Bronchial epithelial cell (primary cell): ENCODE measurements at regions not wholly inside any gene's neighbourhood (a gene's known extent, or its start where the extent isn't known, plus 50 kb on each side); places are given as distances from the start of the nearest gene placed in this dataset.

Source experiments
- DNase-seq: peaks from one replicate; pipeline ENCODE4 v3.0.0-alpha.2; 2010; ENCODE audit warnings: low read depth
- FAIRE-seq: peaks from 2 replicates; lab custom pipeline; 2011; peaks lifted over from hg19 to GRCh38; lab: Jason Lieb, UNC
- H3K27me3 ChIP-seq: 2 replicates; pipeline ENCODE4 v1.5.1; 2011; ENCODE audit warnings: low read length; ENCODE audit not compliant: control insufficient read depth, insufficient read depth
- H3K36me3 ChIP-seq: 2 replicates; pipeline ENCODE4 v1.5.1; 2011; ENCODE audit warnings: low read length; ENCODE audit not compliant: control insufficient read depth, insufficient read depth
- H3K4me3 ChIP-seq: 2 replicates; pipeline ENCODE4 v1.5.1; 2011; ENCODE audit warnings: mild to moderate bottlenecking, low read depth, low read length, control low read depth
- TF ChIP-seq, protein P1 (sequence below): IDR thresholded peaks from 2 replicates; pipeline ENCODE4 v1.5.1; 2011; ENCODE audit warnings: mild to moderate bottlenecking, moderate library complexity, low read length, control low read depth, inconsistent platforms; ENCODE audit not compliant: insufficient read depth, severe bottlenecking

DNA sequence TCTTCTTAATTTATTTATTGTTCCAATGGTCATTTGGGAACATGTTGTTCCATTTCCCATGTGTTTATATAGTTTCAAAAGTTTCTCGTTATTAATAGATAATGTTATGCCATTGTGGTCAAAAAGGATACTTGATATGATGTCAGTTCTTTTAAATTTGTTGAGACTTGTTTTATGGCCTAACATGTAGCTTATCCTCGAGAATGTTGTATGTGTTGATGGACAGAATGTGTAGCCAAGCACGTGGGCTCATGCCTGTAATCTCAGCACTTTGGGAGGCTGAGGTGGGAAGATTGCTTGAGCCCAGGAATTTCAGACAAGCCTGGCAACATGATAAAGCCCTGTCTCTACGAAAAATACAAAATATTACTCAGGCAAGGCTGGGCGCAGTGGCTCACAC lies 168.5 kb upstream of the USP38 start:
- Histone ChIP-seq H3K36me3 (no peaks in the 10 kb centered on the region), H3K27me3 (no peaks in the 10 kb centered on the region), H3K4me3 (no peak overlapping the region)
- FAIRE-seq (no peak), DNase-seq (peak; percentile 83)
- TF ChIP-seq, protein P1, sequence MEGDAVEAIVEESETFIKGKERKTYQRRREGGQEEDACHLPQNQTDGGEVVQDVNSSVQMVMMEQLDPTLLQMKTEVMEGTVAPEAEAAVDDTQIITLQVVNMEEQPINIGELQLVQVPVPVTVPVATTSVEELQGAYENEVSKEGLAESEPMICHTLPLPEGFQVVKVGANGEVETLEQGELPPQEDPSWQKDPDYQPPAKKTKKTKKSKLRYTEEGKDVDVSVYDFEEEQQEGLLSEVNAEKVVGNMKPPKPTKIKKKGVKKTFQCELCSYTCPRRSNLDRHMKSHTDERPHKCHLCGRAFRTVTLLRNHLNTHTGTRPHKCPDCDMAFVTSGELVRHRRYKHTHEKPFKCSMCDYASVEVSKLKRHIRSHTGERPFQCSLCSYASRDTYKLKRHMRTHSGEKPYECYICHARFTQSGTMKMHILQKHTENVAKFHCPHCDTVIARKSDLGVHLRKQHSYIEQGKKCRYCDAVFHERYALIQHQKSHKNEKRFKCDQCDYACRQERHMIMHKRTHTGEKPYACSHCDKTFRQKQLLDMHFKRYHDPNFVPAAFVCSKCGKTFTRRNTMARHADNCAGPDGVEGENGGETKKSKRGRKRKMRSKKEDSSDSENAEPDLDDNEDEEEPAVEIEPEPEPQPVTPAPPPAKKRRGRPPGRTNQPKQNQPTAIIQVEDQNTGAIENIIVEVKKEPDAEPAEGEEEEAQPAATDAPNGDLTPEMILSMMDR, result no peak

DNA sequence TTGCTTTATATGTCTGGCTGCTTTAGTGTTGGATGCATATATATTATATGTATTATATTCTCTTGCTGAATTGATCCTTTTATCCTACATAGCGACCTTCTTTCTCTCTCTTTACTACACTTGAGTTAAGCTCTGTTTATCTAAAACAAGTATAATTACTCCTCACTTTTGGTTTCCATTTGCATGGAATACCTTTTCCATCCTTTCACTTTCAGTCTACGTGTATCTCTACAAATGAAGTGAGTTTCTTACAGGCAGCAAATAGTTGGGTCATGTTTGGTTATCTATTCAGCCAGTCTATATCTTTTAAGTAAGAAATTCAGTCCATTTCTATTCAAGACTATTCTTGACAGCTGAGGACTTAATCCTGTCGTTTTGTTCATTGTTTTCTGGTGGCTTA lies 167.5 kb upstream of the USP38 start:
- FAIRE-seq, result no peak
- H3K36me3 ChIP-seq, result no peaks in the 10 kb centered on the region
- DNase-seq, result no peak
- no peak overlapping the region for H3K4me3 ChIP-seq
- no peaks in the 10 kb centered on the region for H3K27me3 ChIP-seq
- TF ChIP-seq, protein P1, result no peak

DNA sequence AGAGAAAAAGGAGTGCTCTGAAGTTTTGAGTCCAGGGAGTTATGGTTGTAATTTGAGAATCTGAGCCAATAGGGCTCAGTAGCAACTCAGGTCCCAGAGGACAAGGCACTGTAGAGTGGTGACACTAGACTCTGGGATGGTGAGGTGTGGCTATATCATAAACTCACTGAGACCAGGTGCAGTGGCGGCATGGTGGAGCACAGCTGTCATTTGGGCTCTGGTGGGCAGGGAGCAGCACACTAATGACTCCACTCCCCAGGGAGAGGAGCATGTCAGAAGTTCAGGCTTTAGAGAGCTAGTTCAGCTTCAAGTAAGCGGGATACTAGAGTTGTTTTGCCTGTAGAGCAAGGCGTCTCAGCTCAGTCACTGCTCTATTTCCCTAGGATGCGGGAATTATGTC lies 165.4 kb upstream of the USP38 start:
- no peak for DNase-seq
- FAIRE-seq, result no peak
- TF ChIP-seq, protein P1, result no peak

DNA sequence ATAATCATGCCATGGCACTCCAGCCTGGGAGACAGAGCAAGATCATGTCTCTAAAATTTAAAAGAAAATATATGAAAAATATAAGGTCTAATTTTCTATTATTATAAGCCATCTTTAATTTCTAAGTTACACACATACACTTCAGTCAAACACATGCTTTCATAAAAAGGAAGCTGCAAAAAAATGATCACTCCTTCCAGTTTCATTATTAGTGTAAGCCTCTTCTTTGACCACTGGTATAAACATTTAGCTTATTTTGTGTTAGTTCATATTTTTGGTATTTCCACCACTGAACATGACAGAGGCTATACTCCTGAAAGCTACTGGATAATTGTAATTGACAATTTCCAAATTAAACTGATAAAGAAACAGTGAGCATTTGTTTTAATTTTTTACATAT lies 163.3 kb upstream of the USP38 start:
- Histone ChIP-seq H3K4me3 (no peak overlapping the region), H3K36me3 (no peaks in the 10 kb centered on the region), H3K27me3 (no peaks in the 10 kb centered on the region)
- FAIRE-seq (no peak), DNase-seq (no peak)
- TF ChIP-seq, protein P1, result no peak

More for the DNA sequence above, 165.4 kb upstream of the USP38 start:
- Histone ChIP-seq H3K4me3 (no peak overlapping the region), H3K27me3 (no peaks in the 10 kb centered on the region), H3K36me3 (no peaks in the 10 kb centered on the region)

DNA sequence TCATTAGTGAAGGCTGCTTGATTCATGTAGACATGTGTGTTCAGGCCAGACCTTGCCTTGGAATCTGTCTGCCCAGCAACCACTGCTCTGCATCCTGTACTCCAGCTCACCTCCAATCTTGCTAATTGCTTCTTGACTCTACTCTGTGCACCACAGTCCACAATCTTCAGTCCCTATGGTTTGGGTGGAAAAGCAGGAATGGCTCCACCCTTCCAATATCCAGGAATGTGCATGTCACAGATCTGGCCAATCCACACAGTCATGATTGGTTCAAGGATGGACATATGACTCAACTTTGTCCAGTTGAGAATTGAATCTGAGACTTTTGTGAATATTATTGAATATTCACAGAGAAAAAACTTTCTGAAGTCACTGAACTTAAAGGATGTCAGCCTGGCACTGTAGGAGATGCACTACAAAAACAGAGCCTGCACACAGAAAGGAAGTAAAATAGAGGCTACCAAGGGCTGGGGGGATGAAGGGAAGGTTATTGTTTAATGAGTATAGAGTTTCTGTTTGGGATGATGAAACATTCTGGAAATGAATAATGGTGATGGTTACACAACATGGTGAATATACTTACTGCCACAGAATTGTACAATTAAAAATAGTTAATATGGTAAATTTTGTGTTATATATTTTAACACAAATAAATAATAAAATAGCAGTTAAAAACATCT lies 161.3 kb upstream of the USP38 start:
- TF ChIP-seq, protein P1, result no peak
- H3K4me3 ChIP-seq, result no peak overlapping the region
- peak; percentile 77 for DNase-seq
- H3K27me3 ChIP-seq, result no peaks in the 10 kb centered on the region
- no peak for FAIRE-seq
- H3K36me3 ChIP-seq, result no peaks in the 10 kb centered on the region
